ENCODE measurements at regions not wholly inside any gene's neighbourhood (a gene's known extent, or its start where the extent isn't known, plus 50 kb on each side); places are given as distances from the start of the nearest gene placed in this dataset.

GRCh38 chr18:22335731-22336198, 82.0 kb downstream of the CTAGE1 start:
- DNase-seq (ENCODE audit: low spot score), result no peak
- no peaks in the 10 kb centered on the region for H3K36me3 ChIP-seq
- intact Hi-C loops (cut with DNase I), result no loop called here
- 47% methylated on average over 15 of the region's 15 CpGs for WGBS
- TF ChIP-seq POLR2AphosphoS5 (IDR thresholded peaks at IDR 0.05) (no peak), POLR2A (IDR thresholded peaks at IDR 0.05) (no peak), CTCF (IDR thresholded peaks at IDR 0.05) (no peak)
- no peaks in the 10 kb centered on the region for H3K9me3 ChIP-seq
- H3K4me1 ChIP-seq (replicated peaks), result no peaks in the 10 kb centered on the region
- no peak overlapping the region for H3K27ac ChIP-seq
- no peaks in the 10 kb centered on the region for H3K27me3 ChIP-seq (replicated peaks; ENCODE audit: insufficient read depth)
- no peak overlapping the region for H3K4me3 ChIP-seq

GRCh38 chr18:22334567-22334966, 83.1 kb downstream of the CTAGE1 start:
- H3K4me1 ChIP-seq (replicated peaks), result no peaks in the 10 kb centered on the region
- 86% methylated on average over 5 of the region's 5 CpGs for WGBS
- no peak for DNase-seq (ENCODE audit: low spot score)
- TF ChIP-seq CTCF (IDR thresholded peaks at IDR 0.05) (no peak), POLR2A (IDR thresholded peaks at IDR 0.05) (no peak), POLR2AphosphoS5 (IDR thresholded peaks at IDR 0.05) (no peak)
- no peak overlapping the region for H3K27ac ChIP-seq
- no peaks in the 10 kb centered on the region for H3K9me3 ChIP-seq
- H3K4me3 ChIP-seq, result no peak overlapping the region
- no peaks in the 10 kb centered on the region for H3K36me3 ChIP-seq
- no peaks in the 10 kb centered on the region for H3K27me3 ChIP-seq (replicated peaks; ENCODE audit: insufficient read depth)
- intact Hi-C loops (cut with DNase I), result no loop called here

GRCh38 chr18:22332590-22332989, 85.1 kb downstream of the CTAGE1 start:
- Histone ChIP-seq H3K4me3 (no peak overlapping the region), H3K27me3 (replicated peaks; ENCODE audit: insufficient read depth) (no peaks in the 10 kb centered on the region), H3K9me3 (no peaks in the 10 kb centered on the region), H3K36me3 (no peaks in the 10 kb centered on the region), H3K4me1 (replicated peaks) (no peaks in the 10 kb centered on the region), H3K27ac (no peak overlapping the region)
- no peak for DNase-seq (ENCODE audit: low spot score)
- WGBS, result 80% methylated on average over 5 of the region's 5 CpGs
- intact Hi-C loops (cut with DNase I), result no loop called here
- TF ChIP-seq POLR2AphosphoS5 (IDR thresholded peaks at IDR 0.05), result no peak
- no peak for TF ChIP-seq CTCF (IDR thresholded peaks at IDR 0.05)
- TF ChIP-seq POLR2A (IDR thresholded peaks at IDR 0.05), result no peak

- H3K36me3 ChIP-seq, result no peaks in the 10 kb centered on the region
- H3K4me1 ChIP-seq (replicated peaks), result no peaks in the 10 kb centered on the region
- H3K27ac ChIP-seq, result no peak overlapping the region
- no peak for DNase-seq (ENCODE audit: low spot score)
- no peaks in the 10 kb centered on the region for H3K9me3 ChIP-seq
- WGBS, result 80% methylated on average over 5 of the region's 5 CpGs
- intact Hi-C loops (cut with DNase I), result no loop called here
- no peaks in the 10 kb centered on the region for H3K27me3 ChIP-seq (replicated peaks; ENCODE audit: insufficient read depth)
- no peak for TF ChIP-seq CTCF (IDR thresholded peaks at IDR 0.05)
- no peak for TF ChIP-seq POLR2A (IDR thresholded peaks at IDR 0.05)
- no peak for TF ChIP-seq POLR2AphosphoS5 (IDR thresholded peaks at IDR 0.05)
- H3K4me3 ChIP-seq, result no peak overlapping the region
Observed at GRCh38 chr18:22330508-22330907, 87.2 kb downstream of the CTAGE1 start.

GRCh38 chr18:22325396-22325795, 92.3 kb downstream of the CTAGE1 start:
- Histone ChIP-seq H3K36me3 (no peaks in the 10 kb centered on the region), H3K4me3 (no peak overlapping the region), H3K27ac (no peak overlapping the region), H3K4me1 (replicated peaks) (no peaks in the 10 kb centered on the region), H3K27me3 (replicated peaks; ENCODE audit: insufficient read depth) (no peaks in the 10 kb centered on the region), H3K9me3 (no peaks in the 10 kb centered on the region)
- intact Hi-C loops (cut with DNase I), result no loop called here
- TF ChIP-seq POLR2A (IDR thresholded peaks at IDR 0.05) (no peak), POLR2AphosphoS5 (IDR thresholded peaks at IDR 0.05) (no peak), CTCF (IDR thresholded peaks at IDR 0.05) (no peak)
- WGBS, result 93% methylated on average over 8 of the region's 8 CpGs
- no peak for DNase-seq (ENCODE audit: low spot score)

Measured in prostate gland (tissue), 2 donors.